Lung microvascular endothelial cell (primary cell): ENCODE measurements at regions not wholly inside any gene's neighbourhood (a gene's known extent, or its start where the extent isn't known, plus 50 kb on each side); places are given as distances from the start of the nearest gene placed in this dataset.

Experiments
- DNase-seq, 2 donors: peaks; one replicate each; pipeline versions ENCODE4 v3.0.0 to v3.0.0-alpha.2; 2010; ENCODE audit warnings: low read depth in 2 of 2

- no peak for DNase-seq
These were observed 192.7 kb upstream of the DIO3 start for GRCh38 chr14:101368629-101369028.

GRCh38 chr14:101369194-101369915 is 191.9 kb upstream of the DIO3 start:
- DNase-seq, result no peak

GRCh38 chr14:101369916-101370592 is 191.2 kb upstream of the DIO3 start:
- no peak for DNase-seq

GRCh38 chr14:101370593-101371569 is 190.4 kb upstream of the DIO3 start:
- no peak for DNase-seq

- DNase-seq, result no peak
These were observed 189.2 kb upstream of the DIO3 start for GRCh38 chr14:101371799-101372793.

GRCh38 chr14:101372894-101373620 is 188.2 kb upstream of the DIO3 start:
- no peak for DNase-seq

- DNase-seq, result no peak
These were observed 187.5 kb upstream of the DIO3 start for GRCh38 chr14:101373690-101374295.

- no peak for DNase-seq
These were observed 186.6 kb upstream of the DIO3 start for GRCh38 chr14:101374373-101375338.

- no peak for DNase-seq
These were observed 184.2 kb upstream of the DIO3 start for GRCh38 chr14:101377069-101377468.

- no peak for DNase-seq
These were observed 181.5 kb upstream of the DIO3 start for GRCh38 chr14:101379842-101380241.

GRCh38 chr14:101380512-101380911 is 180.8 kb upstream of the DIO3 start:
- DNase-seq, result no peak

GRCh38 chr14:101380940-101381339 is 180.4 kb upstream of the DIO3 start:
- DNase-seq, result no peak

- DNase-seq, result no peak
These were observed 177.5 kb upstream of the DIO3 start for GRCh38 chr14:101383737-101384338.

- no peak for DNase-seq
These were observed 166.9 kb upstream of the DIO3 start for GRCh38 chr14:101394374-101394773.

GRCh38 chr14:101395779-101396178 is 165.5 kb upstream of the DIO3 start:
- DNase-seq, result no peak

GRCh38 chr14:101397206-101397605 is 164.1 kb upstream of the DIO3 start:
- no peak for DNase-seq

GRCh38 chr14:101398011-101398410 is 163.3 kb upstream of the DIO3 start:
- no peak for DNase-seq
